Stimulated activated CD8-positive, alpha-beta memory T cell treated with anti-CD3 and anti-CD28 coated beads, Interleukin-7, amount 100 ng/mL, for 4 hours (primary cell): ENCODE measurements at regions not wholly inside any gene's neighbourhood (a gene's known extent, or its start where the extent isn't known, plus 50 kb on each side); places are given as distances from the start of the nearest gene placed in this dataset.

Experiments
- DNase-seq, 2 donors: peaks; one replicate each; pipeline ENCODE4 v3.0.0-alpha.2; 2020; ENCODE audit warnings: low read depth in 2 of 2

DNA sequence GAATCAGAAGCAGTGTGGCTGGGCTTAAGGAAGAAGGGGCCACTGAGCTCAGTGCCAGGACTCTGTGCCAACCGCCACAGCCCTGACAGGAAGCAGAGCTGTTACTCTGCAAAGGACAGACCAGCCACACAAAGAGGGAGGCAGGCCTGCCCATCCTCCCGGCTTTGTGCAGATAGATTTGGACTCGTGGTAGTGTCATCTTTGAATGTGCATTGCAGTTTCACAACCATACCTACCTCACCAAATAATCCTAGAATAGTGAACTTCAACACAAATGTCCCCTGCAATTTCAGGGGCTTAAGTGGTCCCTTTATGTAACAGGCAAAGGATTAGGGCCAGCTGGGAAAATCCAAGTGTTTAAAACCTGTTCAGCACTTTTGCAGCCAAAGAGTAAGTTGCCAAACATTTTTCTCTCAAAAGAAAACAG is 55.1 kb upstream of the CLDN10 start:
- DNase-seq: no peak

DNA sequence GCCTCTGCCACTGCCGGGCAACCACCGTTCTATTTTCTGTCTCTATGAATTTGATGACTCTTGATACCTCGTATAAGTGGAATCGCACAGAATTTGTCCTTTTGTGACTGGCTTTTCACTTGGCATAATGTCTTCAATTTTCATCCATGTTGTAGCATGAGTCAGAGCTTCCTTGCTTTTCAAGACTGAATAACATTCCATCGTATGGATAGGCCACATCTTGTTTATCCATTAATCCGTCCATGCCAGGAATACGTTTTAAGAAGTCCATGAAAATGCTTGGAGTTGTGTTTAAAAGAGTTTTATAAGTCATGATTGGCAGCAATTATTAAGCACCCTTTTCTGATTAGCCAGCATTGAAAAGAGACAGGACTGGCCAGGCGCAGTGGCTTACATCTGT is 53.6 kb upstream of the CLDN10 start:
- no peak for DNase-seq

DNA sequence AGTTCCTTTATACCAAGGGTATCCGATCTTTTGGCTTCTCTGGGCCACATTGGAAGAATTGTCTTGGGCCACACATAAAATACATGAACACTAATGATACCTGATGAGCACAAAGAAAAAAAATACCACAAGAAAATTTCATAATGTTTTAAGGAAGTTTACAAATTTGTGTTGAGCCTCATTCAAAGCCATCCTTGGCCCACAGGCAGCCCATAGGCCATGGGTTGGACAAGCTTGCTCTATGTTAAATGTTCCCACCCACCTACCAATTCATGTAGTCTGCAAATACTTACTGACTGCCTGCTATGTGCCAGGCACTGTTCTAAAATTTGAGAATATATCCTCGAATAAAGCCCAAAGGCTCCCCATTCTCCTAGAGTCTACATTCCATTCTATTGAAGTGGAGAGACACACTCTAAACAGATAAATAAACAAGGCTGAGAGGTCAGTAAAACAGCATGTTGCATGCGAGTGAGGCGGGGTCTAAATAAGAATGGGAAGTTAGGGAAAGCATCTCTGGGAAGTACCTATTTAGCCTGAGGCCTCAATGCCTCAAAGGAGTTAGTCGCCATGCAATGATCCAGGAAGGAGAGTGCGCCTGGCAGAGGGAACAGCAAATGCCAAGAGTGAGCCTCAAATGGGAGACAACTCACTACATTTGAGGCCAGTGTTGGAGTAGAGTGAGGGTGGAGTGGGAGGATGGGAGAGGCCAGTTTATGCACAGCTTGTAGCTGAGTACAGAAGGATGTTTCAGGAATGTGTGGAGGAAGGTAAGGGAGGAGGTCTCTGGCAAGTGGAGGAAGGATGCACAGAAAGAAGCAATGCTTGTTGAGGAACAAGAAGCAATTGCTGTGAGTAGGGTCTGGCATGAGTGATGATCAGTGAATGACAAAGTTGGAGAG is 52.5 kb upstream of the CLDN10 start:
- no peak for DNase-seq

DNA sequence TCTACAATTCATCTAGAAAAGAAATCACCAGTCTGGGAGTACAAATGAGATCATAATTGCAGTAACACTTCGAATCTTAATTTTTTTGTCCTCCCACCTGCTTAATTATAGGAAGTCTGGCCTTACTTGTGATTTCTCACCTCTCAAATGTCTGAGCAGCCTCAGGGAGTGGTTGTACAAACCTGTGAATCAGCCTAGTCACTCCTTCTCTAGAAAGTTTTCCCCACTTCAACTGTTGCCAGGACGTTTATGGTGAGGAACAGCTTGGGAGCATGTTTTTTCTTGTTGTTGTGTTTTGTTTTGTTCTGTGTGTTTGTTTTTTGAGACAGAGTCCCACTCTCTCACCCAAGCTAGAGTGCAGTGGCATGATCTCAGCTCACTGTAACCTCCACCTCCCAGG is 50.3 kb upstream of the CLDN10 start:
- no peak for DNase-seq
